Keratinocyte (primary cell): ENCODE measurements at regions not wholly inside any gene's neighbourhood (a gene's known extent, or its start where the extent isn't known, plus 50 kb on each side); places are given as distances from the start of the nearest gene placed in this dataset.

Source experiments
- DNase-seq: peaks from one replicate; pipeline ENCODE4 v3.0.0-alpha.2; 2011; ENCODE audit warnings: low read depth, missing footprints, low spot score
- FAIRE-seq: peaks from 2 replicates; lab custom pipeline; 2011; peaks lifted over from hg19 to GRCh38; lab: Jason Lieb, UNC
- H2AFZ ChIP-seq: 2 replicates; pipeline ENCODE4 v1.6.0; 2012; ENCODE audit warnings: low read length, control low read depth, inconsistent platforms; ENCODE audit not compliant: control insufficient read depth
- H3K27ac ChIP-seq: 2 replicates; pipeline ENCODE4 v1.5.1; 2011; ENCODE audit warnings: low read length; ENCODE audit not compliant: control insufficient read depth, insufficient read depth
- H3K27me3 ChIP-seq: 3 replicates; pipeline ENCODE4 v1.6.0; 2011; ENCODE audit warnings: low read length; ENCODE audit not compliant: control insufficient read depth, insufficient read depth; ENCODE audit errors: extremely low read depth
- H3K36me3 ChIP-seq, 2 experiments: 2 replicates in 1 of 2; 3 replicates in 1 of 2; pipeline ENCODE4 v1.5.1; 2011; ENCODE audit warnings: low read length in 2 of 2, mild to moderate bottlenecking in 1 of 2; ENCODE audit not compliant: control insufficient read depth in 2 of 2, insufficient read depth in 2 of 2; ENCODE audit errors: extremely low read depth in 1 of 2
- H3K4me1 ChIP-seq: 3 replicates; pipeline ENCODE4 v1.5.1; 2011; ENCODE audit warnings: low read length; ENCODE audit not compliant: control insufficient read depth, insufficient read depth; ENCODE audit errors: extremely low read depth
- H3K4me2 ChIP-seq: 3 replicates; pipeline ENCODE4 v1.6.0; 2011; ENCODE audit warnings: low read depth, low read length; ENCODE audit not compliant: control insufficient read depth, insufficient read depth; ENCODE audit errors: extremely low read depth
- H3K4me3 ChIP-seq, 3 experiments: fragments of 200-600 bp in 1 of 3; sonication (generic) in 1 of 3; 2 replicates in 2 of 3; 3 replicates in 1 of 3; pipeline ENCODE4 v1.5.1; 2011 to 2016; ENCODE audit warnings: low read length in 3 of 3, mild to moderate bottlenecking in 3 of 3, control low read depth in 2 of 3, inconsistent platforms in 1 of 3, low read depth in 1 of 3, mixed read lengths in 1 of 3, mixed run types in 1 of 3, moderate library complexity in 1 of 3; ENCODE audit not compliant: control insufficient read depth in 2 of 3, insufficient read depth in 2 of 3; ENCODE audit errors: extremely low read depth in 1 of 3
- H3K79me2 ChIP-seq: 2 replicates; pipeline ENCODE4 v1.6.0; 2012; ENCODE audit warnings: low read length; ENCODE audit not compliant: control insufficient read depth, insufficient read depth
- H3K9ac ChIP-seq: 3 replicates; pipeline ENCODE4 v1.6.0; 2011; ENCODE audit warnings: low read length; ENCODE audit not compliant: control insufficient read depth, insufficient read depth; ENCODE audit errors: extremely low read depth
- H3K9me1 ChIP-seq: 3 replicates; pipeline ENCODE4 v1.6.0; 2011; ENCODE audit warnings: low read length; ENCODE audit not compliant: control insufficient read depth, insufficient read depth; ENCODE audit errors: extremely low read depth
- H3K9me3 ChIP-seq: 2 replicates; pipeline ENCODE4 v1.5.1; 2012; ENCODE audit warnings: low read depth, low read length; ENCODE audit not compliant: control insufficient read depth
- H4K20me1 ChIP-seq: 3 replicates; pipeline ENCODE4 v1.6.0; 2011; ENCODE audit warnings: low read length; ENCODE audit not compliant: control insufficient read depth, insufficient read depth; ENCODE audit errors: extremely low read depth
- EZH2 ChIP-seq: IDR thresholded peaks from one replicate; pipeline ENCODE4 v1.6.1; 2012; ENCODE audit warnings: inconsistent platforms, mild to moderate bottlenecking, low read length, moderate library complexity
- dilution Hi-C: fragments of 300-500 bp; cut with MboI; formaldehyde crosslinking; loops from one replicate; pipeline ENCODE4 v1.7.0; 2020; ENCODE audit warnings: low sequenced_read_pairs; ENCODE audit not compliant: extremely low pct_ligation_motif_present
- TF ChIP-seq, protein P1 (sequence below), 3 experiments: IDR thresholded peaks in 1 of 3; conservative IDR thresholded peaks in 1 of 3; optimal IDR thresholded peaks in 1 of 3; 2 replicates in 2 of 3; 3 replicates in 1 of 3; pipeline versions ENCODE3 to v1.5.1; 2011; ENCODE audit warnings: low read length in 3 of 3, mild to moderate bottlenecking in 3 of 3, moderate library complexity in 2 of 3, control low read depth in 1 of 3, inconsistent platforms in 1 of 3; ENCODE audit not compliant: insufficient read depth in 2 of 3; ENCODE audit errors: extremely low read depth in 1 of 3

- Histone ChIP-seq H3K4me1 (peaks cover 38% of the 10 kb centered on the region), H4K20me1 (no peaks in the 10 kb centered on the region), H3K79me2 (no peaks in the 10 kb centered on the region), H3K4me3 (no peak overlapping the region), H3K9me1 (no peaks in the 10 kb centered on the region), H3K9ac (peak overlapping the region; percentile 60), H3K4me2 (peak overlapping the region; percentile 18), H3K9me3 (no peaks in the 10 kb centered on the region), H3K36me3 (no peaks in the 10 kb centered on the region), H2AFZ (no peak overlapping the region), H3K27ac (peak overlapping the region; percentile 89), H3K27me3 (no peaks in the 10 kb centered on the region)
- FAIRE-seq (peak; percentile 75), DNase-seq (peak; percentile 92)
- dilution Hi-C loops: no loop called here
- TF ChIP-seq, protein P1, sequence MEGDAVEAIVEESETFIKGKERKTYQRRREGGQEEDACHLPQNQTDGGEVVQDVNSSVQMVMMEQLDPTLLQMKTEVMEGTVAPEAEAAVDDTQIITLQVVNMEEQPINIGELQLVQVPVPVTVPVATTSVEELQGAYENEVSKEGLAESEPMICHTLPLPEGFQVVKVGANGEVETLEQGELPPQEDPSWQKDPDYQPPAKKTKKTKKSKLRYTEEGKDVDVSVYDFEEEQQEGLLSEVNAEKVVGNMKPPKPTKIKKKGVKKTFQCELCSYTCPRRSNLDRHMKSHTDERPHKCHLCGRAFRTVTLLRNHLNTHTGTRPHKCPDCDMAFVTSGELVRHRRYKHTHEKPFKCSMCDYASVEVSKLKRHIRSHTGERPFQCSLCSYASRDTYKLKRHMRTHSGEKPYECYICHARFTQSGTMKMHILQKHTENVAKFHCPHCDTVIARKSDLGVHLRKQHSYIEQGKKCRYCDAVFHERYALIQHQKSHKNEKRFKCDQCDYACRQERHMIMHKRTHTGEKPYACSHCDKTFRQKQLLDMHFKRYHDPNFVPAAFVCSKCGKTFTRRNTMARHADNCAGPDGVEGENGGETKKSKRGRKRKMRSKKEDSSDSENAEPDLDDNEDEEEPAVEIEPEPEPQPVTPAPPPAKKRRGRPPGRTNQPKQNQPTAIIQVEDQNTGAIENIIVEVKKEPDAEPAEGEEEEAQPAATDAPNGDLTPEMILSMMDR (optimal IDR thresholded peaks at IDR 0.05 in 1 of 3, IDR thresholded peaks at IDR 0.05 in 1 of 3, conservative IDR thresholded peaks at IDR 0.05 in 1 of 3; ENCODE audit: extremely low read depth in 1 of 3, insufficient read depth in 2 of 3, low read length in 3 of 3): no peak
- no peak for TF ChIP-seq EZH2
These were observed 85.7 kb upstream of the NEDD9 start for GRCh38 chr6:11317885-11318771.

DNA sequence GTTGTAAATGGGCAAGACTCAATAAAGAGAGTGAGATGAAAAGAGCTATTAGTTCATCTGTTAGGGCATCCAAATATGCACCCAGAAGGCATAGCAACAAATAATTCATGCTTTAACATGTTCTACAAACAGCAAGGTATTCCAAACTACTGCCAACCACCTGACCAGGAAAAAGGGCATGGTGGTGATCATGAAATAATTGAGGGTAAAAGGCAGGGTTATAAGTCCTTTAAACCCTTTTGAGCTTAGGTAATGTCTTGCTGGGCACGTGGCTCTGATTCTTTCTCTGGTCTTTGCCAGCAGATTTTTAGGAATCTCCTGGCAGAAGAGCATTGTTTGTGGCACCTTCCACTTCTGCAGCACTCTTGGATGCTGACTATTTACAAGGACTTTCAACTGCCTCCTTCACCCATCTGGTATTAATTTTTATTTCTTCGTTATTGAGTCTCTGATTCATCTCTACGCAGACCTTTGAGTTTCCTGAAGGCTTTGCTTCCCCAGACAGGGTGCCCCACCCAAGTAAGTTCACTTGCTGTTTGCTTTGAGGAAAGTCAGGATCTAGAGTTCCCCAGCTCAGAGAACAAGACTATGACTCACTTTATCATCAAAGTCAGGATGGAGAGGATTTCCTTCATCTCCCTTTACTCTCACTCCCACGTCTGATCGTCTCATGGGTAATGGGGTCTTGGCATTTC lies 83.4 kb upstream of the NEDD9 start:
- DNase-seq: peak; percentile 46
- no peaks in the 10 kb centered on the region for H3K79me2 ChIP-seq
- peak overlapping the region; percentile 65 for H3K4me2 ChIP-seq
- peak overlapping the region; percentile 82 for H3K27ac ChIP-seq
- FAIRE-seq: peak; percentile 81
- no peaks in the 10 kb centered on the region for H4K20me1 ChIP-seq
- no peaks in the 10 kb centered on the region for H3K9me1 ChIP-seq
- no peak overlapping the region for H2AFZ ChIP-seq
- peaks cover 35% of the 10 kb centered on the region for H3K4me1 ChIP-seq
- H3K9me3 ChIP-seq: no peaks in the 10 kb centered on the region
- peak overlapping the region; percentile 35 for H3K9ac ChIP-seq
- no peaks in the 10 kb centered on the region for H3K36me3 ChIP-seq
- TF ChIP-seq, protein P1 (optimal IDR thresholded peaks at IDR 0.05 in 1 of 3, IDR thresholded peaks at IDR 0.05 in 1 of 3, conservative IDR thresholded peaks at IDR 0.05 in 1 of 3; ENCODE audit: extremely low read depth in 1 of 3, insufficient read depth in 2 of 3, low read length in 3 of 3): no peak
- no peak for TF ChIP-seq EZH2
- dilution Hi-C loops: no loop called here
- H3K4me3 ChIP-seq: no peak overlapping the region
- H3K27me3 ChIP-seq: no peaks in the 10 kb centered on the region
